ENCODE measurements at regions not wholly inside any gene's neighbourhood (a gene's known extent, or its start where the extent isn't known, plus 50 kb on each side); places are given as distances from the start of the nearest gene placed in this dataset.

DNA sequence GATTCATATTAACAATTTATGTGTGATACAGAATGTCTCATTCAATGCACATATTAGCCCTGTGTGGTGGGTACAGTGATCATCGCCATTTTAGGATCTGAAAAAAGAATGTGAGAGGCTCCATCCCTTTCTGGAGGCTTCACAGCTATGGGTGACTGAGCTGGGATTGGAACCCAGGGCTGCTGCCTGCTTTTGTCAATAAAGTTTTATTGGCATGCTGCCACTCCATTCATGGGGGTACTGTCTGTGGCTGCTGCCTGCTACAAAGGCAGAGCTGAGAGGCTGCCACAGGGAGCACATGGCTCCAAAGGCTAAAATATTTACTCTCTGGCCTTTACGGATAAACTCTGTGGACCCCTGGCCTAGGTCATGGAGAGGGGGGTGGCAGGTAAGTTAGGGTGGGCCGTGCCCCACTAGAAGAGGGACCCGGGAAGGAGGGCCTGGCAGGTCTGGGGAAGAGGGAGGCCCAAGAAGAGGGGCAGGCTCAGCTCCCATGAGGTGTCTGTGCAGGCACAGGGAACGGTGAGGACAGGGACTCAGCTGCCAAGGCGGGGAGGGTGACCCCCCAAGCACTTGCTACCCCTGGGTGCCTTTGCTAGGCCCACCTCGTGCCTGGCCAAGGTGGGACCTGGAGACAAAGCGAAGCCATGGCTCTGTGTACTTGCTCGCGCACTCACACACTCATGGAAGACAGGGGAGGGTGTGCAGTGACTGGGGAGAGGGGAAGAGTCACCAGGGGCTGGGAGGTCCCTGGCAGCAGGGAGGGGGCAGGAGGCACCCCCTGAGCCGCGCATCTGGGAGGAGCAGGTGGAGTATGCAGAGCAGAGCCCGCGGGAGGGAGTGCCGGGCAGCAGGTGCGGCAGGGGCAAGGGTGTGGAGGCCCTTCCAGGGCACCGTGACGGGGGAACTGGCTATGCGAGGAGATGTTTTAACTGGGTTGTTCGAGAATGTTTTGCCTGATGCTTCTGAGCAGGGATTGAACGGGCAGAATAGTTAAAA lies 335.3 kb downstream of the CTTN start:
- no peak for DNase-seq

DNA sequence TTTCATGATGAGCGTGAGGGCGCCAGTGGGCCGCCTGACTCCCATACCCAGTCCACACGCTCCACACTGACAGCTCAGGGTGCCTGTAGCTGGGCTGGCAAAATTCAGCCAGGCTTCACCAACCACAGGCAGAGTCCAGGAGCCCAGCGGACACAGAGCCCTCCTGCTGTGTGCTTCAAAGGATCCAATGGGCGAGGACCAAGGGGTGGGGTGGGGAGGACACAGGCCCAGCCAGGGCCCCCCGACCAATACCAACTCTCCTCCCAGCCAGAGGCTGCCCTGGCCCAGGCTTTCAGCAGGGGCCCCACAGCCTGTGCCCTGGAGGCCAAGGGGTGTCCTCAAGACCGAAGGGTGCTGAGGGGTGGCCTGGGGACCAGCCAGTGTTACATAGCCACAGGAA lies 336.1 kb downstream of the CTTN start:
- no peak for DNase-seq

DNA sequence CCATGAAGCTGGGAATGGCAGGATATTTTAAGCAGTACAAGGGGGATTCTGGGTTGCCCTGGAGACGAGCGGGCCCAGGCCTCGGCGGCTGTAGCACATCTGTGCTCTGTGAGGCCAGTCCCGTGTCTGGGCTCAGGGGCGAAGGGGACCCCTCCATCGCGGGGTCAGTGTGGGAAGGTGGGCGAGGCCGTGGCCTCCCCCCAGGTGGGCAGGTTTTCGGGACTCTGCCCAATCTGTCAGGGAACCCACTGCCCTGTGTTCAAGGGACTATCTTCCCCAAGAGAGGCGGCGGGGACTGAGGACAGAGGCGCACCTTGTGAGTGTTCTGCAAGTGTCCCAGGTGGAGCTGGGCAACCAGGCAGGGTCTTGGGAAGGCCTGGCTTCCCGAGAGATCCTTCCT lies 336.6 kb downstream of the CTTN start:
- no peak for DNase-seq

DNA sequence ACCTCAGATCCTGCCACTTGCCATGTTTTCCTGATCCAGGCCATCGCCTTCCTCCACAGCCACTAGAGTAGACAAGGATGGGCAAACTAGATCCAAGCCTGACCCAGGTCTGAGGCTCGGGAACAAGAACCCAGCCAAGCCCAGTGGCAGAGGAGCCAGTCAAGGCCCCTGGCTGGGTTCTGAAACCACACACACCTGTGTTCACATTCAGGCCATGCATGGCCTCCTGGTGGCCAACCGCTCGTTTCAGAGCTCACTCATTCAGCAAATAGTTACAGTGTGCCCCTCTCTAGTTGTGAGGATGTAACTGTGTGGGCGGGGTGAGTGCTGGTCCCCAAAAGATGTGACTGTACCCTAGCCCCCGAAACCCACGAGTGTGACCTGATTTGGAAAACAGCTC lies 337.6 kb downstream of the CTTN start:
- no peak for DNase-seq

DNA sequence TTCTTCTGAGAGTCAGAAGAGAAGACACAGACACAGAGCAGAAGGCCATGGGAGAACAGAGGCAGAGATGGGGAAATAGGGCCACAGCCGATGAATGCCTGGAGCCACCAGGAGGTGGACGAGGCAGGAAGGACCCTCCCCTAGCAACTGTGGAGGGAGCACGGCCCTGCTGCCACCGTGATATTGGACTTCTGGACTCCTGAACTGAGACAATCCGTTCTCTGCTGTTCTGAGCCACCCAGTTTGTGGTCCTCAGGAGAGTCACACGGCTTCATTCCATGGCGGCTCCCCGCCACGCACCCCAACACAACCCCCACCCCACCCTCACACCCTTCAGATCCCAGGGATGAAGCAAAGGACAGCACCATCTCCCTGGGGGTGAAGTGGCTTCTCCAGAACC lies 338.1 kb downstream of the CTTN start:
- DNase-seq, result no peak

DNA sequence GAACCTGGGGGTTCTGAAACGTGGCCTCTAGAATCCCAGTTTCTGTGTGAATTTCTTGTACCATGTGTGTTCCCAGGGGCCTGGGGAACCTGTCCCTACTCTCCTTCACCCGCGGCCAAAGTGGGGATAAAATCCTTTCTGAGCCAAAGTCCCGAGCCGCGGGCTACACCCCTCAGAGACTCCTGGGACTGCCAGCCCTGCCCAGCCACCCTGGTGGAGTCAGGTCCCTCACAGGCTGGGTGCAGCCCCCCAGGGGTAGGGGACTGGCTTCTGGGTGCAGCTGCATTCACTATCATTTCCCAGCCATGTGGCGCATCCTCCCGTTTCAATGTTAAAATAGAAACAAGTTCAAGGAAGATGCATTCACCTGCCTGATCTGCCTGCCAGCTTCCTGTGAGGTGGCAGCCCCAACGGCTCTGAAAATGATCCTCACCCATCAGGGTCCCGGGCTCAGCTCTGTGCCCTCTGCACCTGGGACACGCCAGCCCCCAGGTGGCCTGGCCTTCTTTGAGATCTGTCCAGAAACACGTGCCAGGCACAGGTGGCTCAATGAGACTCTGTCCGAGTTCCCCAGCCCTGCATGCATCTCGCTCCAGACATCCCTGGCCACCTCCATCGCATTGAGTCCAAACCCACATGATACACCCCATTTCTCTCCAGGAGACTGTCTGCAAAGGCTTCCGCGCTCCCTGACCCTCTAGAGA lies 338.8 kb downstream of the CTTN start:
- no peak for DNase-seq

DNA sequence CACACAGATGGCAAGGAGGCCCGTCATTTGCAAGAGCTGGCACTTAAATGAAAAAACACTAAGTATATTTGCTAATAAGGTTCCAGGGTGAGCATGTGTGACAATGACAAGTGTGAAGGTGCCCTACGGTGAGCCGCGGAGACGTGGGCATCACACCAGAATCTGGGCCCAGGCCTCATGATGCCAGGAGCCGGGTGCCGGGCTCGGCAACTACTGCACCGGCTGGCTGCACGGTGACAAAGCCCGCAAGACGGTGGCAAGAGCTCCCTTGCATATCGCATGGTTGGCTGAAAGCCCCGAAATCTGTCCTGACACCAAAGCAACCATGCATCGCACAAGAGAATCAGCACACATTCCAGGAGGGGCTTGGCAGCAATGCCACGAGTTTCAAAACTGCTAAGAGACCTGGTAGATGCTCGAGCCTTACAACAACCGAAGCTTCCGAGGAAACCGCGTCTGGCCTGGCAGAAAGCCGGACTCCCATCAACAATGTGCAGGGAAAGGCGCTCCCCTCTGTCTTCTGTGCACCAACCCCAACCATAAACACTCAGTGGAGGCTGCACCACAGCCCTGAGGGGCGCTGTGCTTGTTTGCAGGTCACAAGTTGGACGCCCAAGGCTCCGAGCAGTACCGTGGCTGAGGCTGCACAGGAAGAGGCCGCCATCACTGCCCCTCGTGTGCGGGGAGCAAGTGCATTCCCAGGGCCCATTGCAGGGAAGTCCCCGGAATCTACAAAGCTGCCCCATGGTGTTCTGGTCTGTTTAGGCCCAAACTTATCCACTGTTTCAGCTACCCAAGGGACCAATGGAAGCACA lies 339.7 kb downstream of the CTTN start:
- DNase-seq, result no peak

DNA sequence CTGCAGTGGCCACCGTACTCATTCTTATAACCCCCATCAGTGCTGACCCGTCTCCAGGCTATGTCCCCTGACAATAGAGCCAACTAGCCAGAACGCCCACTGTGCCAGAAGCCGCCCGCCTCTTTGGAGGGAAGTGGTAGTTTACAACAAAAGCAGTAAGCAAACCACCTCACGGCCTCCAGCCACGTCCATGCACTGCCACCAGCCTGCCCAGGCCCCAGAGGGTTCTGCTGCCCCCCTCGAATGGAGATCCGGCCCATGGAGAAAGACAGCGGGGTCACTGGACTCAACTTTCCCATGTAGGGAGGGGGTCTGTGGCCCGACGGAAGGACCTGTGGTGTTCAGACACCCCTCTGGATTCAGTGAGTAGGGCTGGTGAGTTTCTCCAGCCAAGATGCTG lies 340.3 kb downstream of the CTTN start:
- no peak for DNase-seq

DNA sequence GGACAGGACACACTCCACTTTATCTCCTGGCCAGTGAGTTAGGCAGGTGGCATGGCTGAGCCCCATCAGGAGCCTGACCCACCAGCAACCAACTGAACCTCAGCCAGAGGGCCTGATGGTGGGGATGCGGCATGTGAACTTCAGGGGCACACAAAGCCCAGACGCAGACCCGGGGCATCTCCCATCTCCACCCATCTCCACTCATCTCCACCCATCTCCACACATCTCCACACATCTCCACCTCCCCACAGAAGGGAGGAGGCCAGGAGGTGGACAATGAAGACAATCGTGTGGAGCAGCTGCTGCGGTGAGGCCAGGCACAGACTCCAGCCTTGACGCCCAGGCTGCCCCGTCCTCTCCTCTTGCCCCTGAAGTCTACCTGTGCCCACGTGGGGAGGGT lies 340.8 kb downstream of the CTTN start:
- no peak for DNase-seq

DNA sequence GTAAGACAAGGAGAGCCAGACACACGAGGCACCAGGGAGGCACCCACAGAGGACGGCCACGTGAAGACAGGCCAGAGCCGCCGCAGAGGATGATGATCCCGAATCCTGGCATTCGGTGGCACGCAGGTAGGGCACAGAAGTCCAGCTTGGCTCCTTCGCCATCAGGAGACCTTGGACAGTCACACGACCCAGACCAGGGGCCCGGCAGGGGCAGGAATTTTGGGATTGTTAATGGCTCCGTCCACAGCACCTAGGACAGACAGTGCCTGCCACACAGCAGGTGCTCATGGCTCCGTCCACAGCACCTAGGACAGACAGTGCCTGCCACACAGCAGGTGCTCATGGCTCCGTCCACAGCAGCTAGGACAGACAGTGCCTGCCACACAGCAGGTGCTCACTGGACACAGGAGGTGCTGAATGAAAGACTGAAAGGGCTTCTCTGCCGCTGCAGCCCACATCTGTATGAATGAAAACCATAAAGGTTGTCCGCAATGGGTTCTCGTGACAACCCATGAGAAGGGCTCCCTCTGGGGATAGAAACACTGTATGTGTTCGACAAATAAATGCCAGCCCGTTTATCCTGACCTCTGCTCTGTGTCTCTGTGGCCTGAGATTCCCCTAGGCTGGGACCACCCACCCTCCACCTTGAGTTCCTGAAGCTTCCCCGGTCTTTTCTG lies 341.6 kb downstream of the CTTN start:
- no peak for DNase-seq

DNA sequence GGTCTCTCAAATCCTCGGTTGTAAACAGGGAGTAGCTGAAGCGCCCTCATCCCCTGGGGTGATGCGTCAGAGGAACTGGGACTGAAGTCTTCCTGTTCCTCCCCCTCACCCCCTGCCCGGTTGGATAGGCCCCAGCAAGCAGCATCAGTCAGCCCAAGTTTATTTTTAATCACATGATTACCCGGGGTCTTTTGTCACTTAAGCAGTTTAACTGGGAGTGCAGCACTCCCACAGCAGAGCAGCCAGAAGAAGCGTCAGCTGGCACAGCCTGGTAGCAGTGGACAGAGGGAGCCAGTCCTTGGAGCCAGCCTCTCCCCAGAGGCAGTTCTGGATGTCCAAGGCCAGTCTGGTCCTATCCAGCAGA lies 342.1 kb downstream of the CTTN start:
- no peak for DNase-seq

DNA sequence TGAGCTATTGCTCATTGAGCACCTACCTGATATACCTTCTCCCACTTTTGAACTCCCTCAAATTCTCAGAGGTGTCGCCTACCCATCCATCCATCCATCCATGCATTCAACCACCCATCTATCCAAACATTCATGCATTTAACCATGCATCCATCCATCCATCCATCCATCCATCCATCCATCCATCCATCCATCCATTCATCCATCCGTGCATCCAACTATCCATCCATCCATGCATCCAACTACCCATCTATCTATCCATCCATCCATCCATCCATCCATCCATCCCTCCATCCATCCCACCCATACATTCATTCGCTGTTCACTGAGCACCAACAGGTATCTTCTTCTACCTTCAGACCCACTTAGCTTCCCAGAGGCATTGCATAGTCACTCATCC lies 342.8 kb downstream of the CTTN start:
- no peak for DNase-seq

DNA sequence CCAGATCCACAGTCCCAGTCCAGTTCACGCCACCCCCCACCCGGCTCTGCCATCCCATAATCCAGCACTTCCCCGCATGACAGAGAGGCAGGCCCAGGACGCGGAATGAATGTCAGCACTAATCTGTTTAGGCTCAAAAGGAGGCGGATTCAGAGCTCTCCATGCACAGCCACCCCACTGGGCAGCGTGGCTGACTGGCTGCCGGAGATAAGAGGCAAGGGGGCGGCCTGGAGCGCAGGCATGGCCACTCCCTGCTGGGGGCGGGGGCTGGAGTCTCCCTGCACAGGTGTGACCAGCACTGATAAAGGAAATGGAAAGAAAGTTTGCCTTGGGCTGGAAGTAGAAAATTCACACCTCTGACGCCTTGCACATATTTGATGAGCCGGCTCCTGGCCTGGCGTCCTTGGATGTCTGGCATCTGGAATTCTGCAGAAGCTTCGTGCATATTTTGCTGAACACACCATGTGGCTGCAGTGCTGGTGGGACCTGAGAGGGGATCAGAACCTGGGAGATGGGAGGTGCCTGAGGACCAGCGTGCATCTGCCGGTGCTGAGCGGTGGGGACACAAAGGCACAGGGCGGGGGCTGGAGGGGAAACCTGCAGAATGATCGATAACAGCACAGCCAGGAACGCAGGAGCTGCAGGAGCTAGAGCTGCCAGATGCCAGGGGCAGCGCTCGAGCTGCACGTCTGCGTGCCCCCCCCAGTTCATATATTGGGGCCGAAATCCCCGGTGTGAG lies 344.4 kb downstream of the CTTN start:
- DNase-seq, result no peak

DNA sequence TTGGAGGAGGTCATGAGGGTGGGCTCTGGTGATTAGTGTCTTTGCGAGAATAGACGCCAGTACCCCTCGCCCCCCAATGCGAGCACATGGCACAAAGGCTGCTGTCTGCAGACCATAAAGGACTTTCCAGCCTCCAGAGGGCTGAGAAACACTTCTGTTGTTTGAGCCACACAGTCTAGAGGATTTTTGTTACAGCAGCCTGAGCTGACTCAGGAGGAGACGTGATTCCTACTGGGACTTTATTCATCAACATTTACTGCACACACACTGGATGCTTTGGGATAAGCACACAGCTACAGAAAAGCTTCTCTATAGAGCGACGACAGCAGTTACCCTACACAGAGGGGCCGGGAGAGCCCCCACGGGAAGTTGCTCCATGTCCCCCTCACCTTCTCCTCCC lies 345.0 kb downstream of the CTTN start:
- no peak for DNase-seq

DNA sequence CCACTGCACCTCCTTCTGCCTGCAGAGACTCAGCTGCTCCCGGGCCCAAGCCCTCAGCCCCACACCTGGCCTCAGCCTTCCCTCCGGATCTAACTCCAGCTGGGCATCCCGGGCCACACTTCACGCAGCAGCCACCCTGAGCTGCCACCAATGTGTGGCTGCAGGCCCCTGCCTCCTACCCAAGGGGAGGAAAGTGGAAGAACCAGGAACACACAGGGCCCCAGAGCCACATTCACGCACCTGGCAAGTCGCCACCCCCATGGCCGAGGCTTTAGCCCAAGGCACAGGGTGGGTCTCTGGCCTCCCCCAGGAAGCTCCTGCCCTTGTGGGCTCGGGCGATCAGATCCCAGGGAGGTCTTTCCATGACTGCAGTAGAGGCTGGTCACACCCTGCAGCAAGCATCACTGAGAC lies 345.6 kb downstream of the CTTN start:
- no peak for DNase-seq

DNA sequence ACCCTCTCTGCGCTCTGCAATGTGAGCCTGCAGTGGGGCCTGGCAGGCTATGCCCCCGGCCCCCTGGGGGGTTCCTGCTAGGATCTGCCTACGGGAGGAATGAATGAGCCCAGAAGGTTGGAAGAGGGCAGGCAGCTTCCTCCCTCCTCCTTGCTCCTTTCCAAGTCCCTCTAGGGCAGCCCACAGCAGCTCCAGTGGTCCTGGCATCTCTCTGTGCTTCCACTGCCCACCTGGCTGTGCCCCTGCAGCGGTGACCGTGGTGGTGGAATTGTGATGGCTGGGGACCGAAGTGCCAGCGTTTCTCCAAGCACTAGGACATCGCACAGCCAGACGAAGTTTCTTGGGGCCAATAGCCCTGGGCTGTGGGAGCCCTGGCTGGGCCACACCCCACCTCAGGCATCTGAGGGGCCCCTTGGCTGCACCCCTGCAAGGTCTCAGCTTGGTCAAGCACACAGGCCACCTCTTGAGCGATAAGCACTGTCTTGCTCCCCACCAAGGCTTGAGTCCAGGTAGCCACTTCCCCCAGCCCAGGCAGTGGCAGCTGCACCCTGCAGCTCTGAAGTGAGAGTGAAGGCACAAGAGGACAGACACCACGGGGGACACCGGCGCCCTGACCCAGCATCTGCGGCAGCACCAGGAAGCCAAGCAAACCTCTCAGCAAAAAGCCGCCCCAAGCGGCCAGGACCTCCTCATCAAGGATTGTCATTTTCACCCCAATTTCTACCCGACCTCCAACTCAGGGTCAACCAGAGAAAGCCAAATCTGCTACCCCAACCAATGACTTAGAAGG lies 346.3 kb downstream of the CTTN start:
- DNase-seq, result no peak

DNA sequence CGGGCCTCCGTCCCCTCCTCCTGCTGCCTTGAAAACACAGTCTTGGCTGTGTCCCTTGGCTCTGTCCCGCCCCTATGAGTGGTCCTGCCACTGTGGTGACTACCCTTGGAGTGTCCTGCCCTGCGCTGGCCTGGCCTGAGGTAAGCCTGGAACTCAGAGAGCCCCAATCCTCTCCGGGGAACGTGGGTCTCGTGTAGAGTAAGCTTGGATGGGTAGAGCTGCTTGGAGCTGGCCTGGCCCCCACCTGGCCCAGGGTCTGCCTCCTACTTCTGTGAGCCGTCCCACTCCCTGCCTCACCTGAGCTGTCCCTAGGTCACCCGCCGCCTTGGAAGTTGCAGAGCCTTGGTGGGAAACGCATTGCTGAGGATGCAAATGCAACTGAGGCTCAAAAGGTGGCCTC lies 347.1 kb downstream of the CTTN start:
- no peak for DNase-seq

DNA sequence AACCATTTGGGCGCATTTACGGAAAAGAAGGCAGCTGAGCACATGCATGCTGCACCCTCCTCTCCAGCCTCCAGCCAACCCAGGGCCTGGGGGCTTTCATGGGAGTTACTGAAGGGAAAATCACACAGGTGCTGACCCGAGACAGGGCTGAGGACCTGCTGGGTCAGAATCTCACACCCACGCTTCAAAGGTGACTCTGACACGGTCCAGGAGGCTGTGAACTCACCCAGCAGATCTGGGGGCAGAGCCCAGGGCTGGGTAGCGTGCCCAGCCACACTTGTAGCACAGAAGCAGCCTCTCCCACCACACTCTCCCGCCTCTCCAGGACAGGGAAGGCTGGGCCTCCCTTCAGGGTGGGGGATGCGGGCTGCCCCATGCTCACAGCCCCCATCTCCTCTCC lies 347.6 kb downstream of the CTTN start:
- DNase-seq, result no peak

DNA sequence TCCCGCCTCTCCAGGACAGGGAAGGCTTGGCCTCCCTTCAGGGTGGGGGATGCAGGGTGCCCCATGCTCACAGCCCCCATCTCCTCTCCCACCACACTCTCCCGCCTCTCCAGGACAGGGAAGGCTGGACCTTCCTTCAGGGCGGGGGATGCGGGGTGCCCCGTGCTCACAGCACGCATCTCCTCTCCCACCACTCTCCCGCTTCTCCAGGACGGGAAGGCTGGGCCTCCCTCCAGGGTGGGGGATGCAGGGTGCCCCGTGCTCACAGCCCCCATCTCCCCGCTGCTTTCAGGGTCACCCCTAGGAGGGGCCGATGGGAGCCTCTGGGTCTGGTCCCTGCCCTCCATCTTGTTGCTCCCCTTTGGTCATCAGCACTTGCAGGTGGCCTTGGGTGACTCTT lies 348.0 kb downstream of the CTTN start:
- no peak for DNase-seq

DNA sequence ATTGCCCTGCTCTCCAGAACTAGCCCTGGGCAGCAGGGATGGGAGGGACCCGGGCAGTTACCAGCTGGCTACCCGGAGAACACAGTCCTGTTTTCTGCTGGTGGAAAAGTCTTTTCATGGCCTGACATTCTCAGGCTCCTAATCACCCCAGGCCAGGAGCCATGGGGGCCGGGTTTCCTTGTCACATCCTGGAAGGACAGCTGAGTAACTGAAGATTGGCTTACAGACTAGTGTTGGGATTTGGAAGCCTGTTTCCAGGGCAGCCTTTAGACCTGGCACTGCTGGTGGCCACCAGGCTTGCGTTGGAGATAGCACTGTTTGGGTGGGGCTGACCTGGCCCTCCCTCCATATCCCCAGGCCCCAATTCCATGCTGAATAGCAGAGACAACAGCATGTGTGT lies 349.0 kb downstream of the CTTN start:
- no peak for DNase-seq

DNA sequence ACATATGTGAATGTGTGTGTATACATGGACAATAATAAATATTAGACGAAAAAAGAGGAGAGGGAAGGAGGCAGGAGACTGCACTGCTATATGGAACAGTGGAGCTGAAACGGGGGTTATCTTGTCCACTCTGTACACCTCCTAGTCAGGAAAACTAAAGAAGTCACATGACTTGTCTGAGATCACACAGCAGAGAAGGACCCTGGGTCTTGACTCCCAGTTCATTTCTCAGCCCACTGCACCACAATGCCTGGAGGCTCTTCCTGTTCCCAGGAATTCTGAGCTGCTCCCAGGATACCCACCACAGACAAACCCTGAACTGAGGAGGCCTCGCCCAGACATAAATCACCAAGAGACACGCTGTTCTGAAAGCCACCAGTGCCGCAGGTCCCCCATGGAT lies 349.6 kb downstream of the CTTN start:
- no peak for DNase-seq
